Astrocyte (in vitro differentiated cells and primary cell): ENCODE measurements at regions not wholly inside any gene's neighbourhood (a gene's known extent, or its start where the extent isn't known, plus 50 kb on each side); places are given as distances from the start of the nearest gene placed in this dataset.

ENCODE experiments used
- DNase-seq: peaks from one replicate; pipeline ENCODE4 v3.0.0-alpha.2; 2010; ENCODE audit warnings: low read depth
- FAIRE-seq: peaks from 2 replicates; lab custom pipeline; 2011; peaks lifted over from hg19 to GRCh38; lab: Jason Lieb, UNC
- H2AFZ ChIP-seq: 2 replicates; pipeline ENCODE4 v1.6.0; 2012; ENCODE audit warnings: low read depth, low read length, inconsistent platforms
- H3K27ac ChIP-seq: 2 replicates; pipeline ENCODE4 v1.5.1; 2011; ENCODE audit warnings: low read depth, low read length, inconsistent platforms
- H3K27me3 ChIP-seq: 2 replicates; pipeline ENCODE4 v1.6.0; 2011; ENCODE audit warnings: low read length, inconsistent platforms; ENCODE audit not compliant: insufficient read depth
- H3K36me3 ChIP-seq: 2 replicates; pipeline ENCODE4 v1.5.1; 2011; ENCODE audit warnings: low read length, inconsistent platforms; ENCODE audit not compliant: insufficient read depth
- H3K4me1 ChIP-seq: 2 replicates; pipeline ENCODE4 v1.5.1; 2011; ENCODE audit warnings: low read length, inconsistent platforms; ENCODE audit not compliant: insufficient read depth
- H3K4me2 ChIP-seq: 2 replicates; pipeline ENCODE4 v1.6.0; 2012; ENCODE audit warnings: low read length, inconsistent platforms
- H3K4me3 ChIP-seq: 2 replicates; pipeline ENCODE4 v1.5.1; 2011; ENCODE audit warnings: low read depth, mild to moderate bottlenecking, low read length, inconsistent platforms; ENCODE audit not compliant: insufficient read depth
- H3K79me2 ChIP-seq: 2 replicates; pipeline ENCODE4 v1.6.0; 2012; ENCODE audit warnings: mild to moderate bottlenecking, low read length, inconsistent platforms; ENCODE audit not compliant: insufficient read depth
- H3K9ac ChIP-seq: 2 replicates; pipeline ENCODE4 v1.6.0; 2012; ENCODE audit warnings: mild to moderate bottlenecking, low read length, inconsistent platforms
- H3K9me3 ChIP-seq: 2 replicates; pipeline ENCODE4 v1.5.1; 2012; ENCODE audit warnings: low read depth, mild to moderate bottlenecking, low read length, inconsistent platforms; ENCODE audit not compliant: insufficient read depth
- H4K20me1 ChIP-seq: 2 replicates; pipeline ENCODE4 v1.6.0; 2012; ENCODE audit warnings: low read length, inconsistent platforms; ENCODE audit not compliant: insufficient read depth
- H3K27ac Mint-ChIP-seq: one replicate; pipeline ENCODE4 v1.8.0; 2021; ENCODE audit warnings: mild to moderate bottlenecking, mixed read lengths; ENCODE audit not compliant: unreplicated experiment
- H3K27me3 Mint-ChIP-seq: one replicate; pipeline ENCODE4 v1.8.0; 2021; ENCODE audit warnings: low read depth, mixed read lengths; ENCODE audit not compliant: unreplicated experiment
- H3K36me3 Mint-ChIP-seq: one replicate; pipeline ENCODE4 v1.8.0; 2021; ENCODE audit warnings: low read depth, mixed read lengths; ENCODE audit not compliant: unreplicated experiment
- H3K4me1 Mint-ChIP-seq: one replicate; pipeline ENCODE4 v1.8.0; 2021; ENCODE audit warnings: low read depth, mixed read lengths; ENCODE audit not compliant: unreplicated experiment
- H3K4me3 Mint-ChIP-seq: one replicate; pipeline ENCODE4 v1.8.0; 2021; ENCODE audit warnings: mild to moderate bottlenecking, moderate library complexity, mixed read lengths; ENCODE audit not compliant: unreplicated experiment
- H3K9me3 Mint-ChIP-seq: one replicate; pipeline ENCODE4 v1.8.0; 2021; ENCODE audit warnings: mild to moderate bottlenecking, mixed read lengths; ENCODE audit not compliant: unreplicated experiment
- EZH2 ChIP-seq: IDR thresholded peaks from 2 replicates; pipeline ENCODE4 v1.6.1; 2012; ENCODE audit warnings: mild to moderate bottlenecking, low read length, inconsistent platforms; ENCODE audit not compliant: insufficient read depth
- TF ChIP-seq, protein P1 (sequence below): IDR thresholded peaks from 2 replicates; pipeline ENCODE4 v1.5.1; 2011; ENCODE audit warnings: low read depth, mild to moderate bottlenecking, inconsistent platforms, low read length, moderate library complexity; ENCODE audit not compliant: insufficient read depth

DNA sequence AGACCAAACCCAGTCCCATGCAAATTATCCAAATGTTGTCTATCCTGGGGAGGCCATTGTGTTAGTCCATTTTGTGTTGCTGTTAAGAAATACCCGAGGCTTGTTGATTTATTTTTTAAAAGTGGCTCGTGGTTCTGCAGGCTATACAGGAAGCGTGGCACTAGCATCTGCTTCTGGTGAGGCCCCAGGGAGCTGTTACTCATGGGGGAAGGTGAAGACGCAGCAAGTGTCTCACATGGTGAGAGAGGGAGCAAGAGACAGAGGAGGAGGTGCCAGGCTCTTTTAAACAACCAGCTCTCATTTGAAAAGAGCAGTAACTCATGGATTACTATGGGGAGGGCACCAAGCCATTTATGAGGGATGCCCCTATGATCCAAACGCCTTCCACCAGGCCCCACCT is 80.3 kb upstream of the ARL4C start:
- Histone ChIP-seq H3K4me2 (no peak overlapping the region), H3K4me3 (no peak overlapping the region), H3K27me3 (no peaks in the 10 kb centered on the region), H3K36me3 (no peaks in the 10 kb centered on the region), H4K20me1 (no peaks in the 10 kb centered on the region), H3K79me2 (no peaks in the 10 kb centered on the region), H3K9me3 (no peaks in the 10 kb centered on the region), H3K9ac (no peak overlapping the region), H2AFZ (no peak overlapping the region), H3K27ac (no peak overlapping the region), H3K4me1 (peaks cover 8% of the 10 kb centered on the region)
- DNase-seq (no peak), FAIRE-seq (no peak)
- H3K27me3 Mint-ChIP-seq: peaks cover 5% of the 10 kb centered on the region
- no peak overlapping the region for H3K27ac Mint-ChIP-seq
- H3K36me3 Mint-ChIP-seq: peaks cover 2% of the 10 kb centered on the region
- peaks cover 9% of the 10 kb centered on the region for H3K4me1 Mint-ChIP-seq
- TF ChIP-seq, protein P1, sequence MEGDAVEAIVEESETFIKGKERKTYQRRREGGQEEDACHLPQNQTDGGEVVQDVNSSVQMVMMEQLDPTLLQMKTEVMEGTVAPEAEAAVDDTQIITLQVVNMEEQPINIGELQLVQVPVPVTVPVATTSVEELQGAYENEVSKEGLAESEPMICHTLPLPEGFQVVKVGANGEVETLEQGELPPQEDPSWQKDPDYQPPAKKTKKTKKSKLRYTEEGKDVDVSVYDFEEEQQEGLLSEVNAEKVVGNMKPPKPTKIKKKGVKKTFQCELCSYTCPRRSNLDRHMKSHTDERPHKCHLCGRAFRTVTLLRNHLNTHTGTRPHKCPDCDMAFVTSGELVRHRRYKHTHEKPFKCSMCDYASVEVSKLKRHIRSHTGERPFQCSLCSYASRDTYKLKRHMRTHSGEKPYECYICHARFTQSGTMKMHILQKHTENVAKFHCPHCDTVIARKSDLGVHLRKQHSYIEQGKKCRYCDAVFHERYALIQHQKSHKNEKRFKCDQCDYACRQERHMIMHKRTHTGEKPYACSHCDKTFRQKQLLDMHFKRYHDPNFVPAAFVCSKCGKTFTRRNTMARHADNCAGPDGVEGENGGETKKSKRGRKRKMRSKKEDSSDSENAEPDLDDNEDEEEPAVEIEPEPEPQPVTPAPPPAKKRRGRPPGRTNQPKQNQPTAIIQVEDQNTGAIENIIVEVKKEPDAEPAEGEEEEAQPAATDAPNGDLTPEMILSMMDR: no peak
- TF ChIP-seq EZH2: no peak
- H3K9me3 Mint-ChIP-seq: peaks cover 4% of the 10 kb centered on the region
- no peak overlapping the region for H3K4me3 Mint-ChIP-seq

DNA sequence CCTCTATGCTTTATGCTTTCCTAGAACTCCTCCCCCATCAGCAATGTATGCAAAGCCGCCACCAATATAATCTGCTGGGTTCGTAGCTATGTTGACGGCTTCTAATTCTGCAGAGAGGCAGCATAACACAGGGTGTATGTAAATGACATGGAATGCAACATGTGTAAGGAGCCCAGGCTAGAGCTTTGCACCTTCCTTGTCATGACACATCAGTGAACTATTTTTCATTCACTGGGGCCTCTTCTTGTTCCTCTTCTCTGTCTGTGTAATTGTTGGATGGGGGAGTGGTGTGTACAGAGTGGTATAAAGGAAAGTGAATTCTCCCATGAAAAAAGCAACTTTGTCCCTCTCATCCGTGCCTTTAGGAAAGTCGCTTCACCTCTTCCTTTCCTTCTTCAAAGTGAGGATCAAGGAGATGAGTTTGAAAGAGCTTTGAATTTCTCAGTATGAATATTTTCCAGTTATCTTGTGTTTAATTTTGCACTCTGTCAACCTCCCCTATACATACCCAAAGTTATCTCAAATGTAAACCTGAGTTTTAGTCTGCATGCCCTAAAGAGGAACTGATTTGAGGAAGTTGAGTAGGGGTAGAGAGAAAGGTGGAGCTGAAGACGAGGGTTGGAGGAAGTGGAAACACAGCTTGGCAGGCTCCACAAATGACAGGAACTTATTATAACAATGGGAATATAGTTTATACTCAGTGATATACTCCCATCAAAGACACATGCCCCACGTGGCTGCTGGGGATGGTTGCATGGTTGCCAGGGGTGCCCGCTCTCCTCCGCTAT is 74.9 kb upstream of the ARL4C start:
- no peaks in the 10 kb centered on the region for H3K27me3 ChIP-seq
- no peaks in the 10 kb centered on the region for H3K27me3 Mint-ChIP-seq
- no peak overlapping the region for H3K27ac Mint-ChIP-seq
- H3K4me1 ChIP-seq: no peaks in the 10 kb centered on the region
- H2AFZ ChIP-seq: no peak overlapping the region
- no peaks in the 10 kb centered on the region for H3K36me3 Mint-ChIP-seq
- H3K79me2 ChIP-seq: no peaks in the 10 kb centered on the region
- FAIRE-seq (no peak), DNase-seq (no peak)
- H3K4me3 ChIP-seq: no peak overlapping the region
- no peak overlapping the region for H3K9ac ChIP-seq
- H3K9me3 ChIP-seq: no peaks in the 10 kb centered on the region
- peaks cover 33% of the 10 kb centered on the region for H3K4me1 Mint-ChIP-seq
- no peak overlapping the region for H3K4me2 ChIP-seq
- H3K36me3 ChIP-seq: no peaks in the 10 kb centered on the region
- no peak overlapping the region for H3K27ac ChIP-seq
- no peak overlapping the region for H3K4me3 Mint-ChIP-seq
- no peaks in the 10 kb centered on the region for H4K20me1 ChIP-seq
- H3K9me3 Mint-ChIP-seq: peaks cover 2% of the 10 kb centered on the region
- TF ChIP-seq, protein P1: no peak
- TF ChIP-seq EZH2: no peak

DNA sequence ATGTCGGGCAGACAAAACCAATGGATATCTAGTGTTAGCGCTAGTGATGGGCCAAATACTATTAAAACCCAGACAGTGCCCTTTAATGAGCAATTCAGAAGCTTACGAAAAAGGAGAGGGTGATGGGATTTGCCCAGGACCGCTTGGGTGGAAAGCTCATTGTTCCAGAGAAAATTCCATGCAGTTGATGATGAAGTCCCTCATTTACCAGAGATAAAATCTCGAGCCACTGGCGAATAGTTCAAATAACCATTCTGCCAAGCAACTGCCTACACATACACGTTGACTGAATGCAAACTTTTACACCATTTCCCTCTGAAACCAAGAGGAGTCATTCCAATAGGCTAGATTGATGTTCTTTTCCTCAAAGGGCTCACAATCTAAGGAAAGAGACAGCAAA is 73.6 kb upstream of the ARL4C start:
- Histone ChIP-seq H3K4me1 (peaks cover under 1% of the 10 kb centered on the region), H3K4me3 (no peak overlapping the region), H3K27ac (no peak overlapping the region), H3K79me2 (no peaks in the 10 kb centered on the region), H3K9ac (no peak overlapping the region), H3K27me3 (no peaks in the 10 kb centered on the region), H2AFZ (no peak overlapping the region), H3K9me3 (no peaks in the 10 kb centered on the region), H4K20me1 (no peaks in the 10 kb centered on the region), H3K4me2 (no peak overlapping the region), H3K36me3 (no peaks in the 10 kb centered on the region)
- TF ChIP-seq, protein P1: no peak
- TF ChIP-seq EZH2: no peak
- H3K4me3 Mint-ChIP-seq: no peak overlapping the region
- DNase-seq (peak; percentile 45), FAIRE-seq (no peak)
- no peaks in the 10 kb centered on the region for H3K36me3 Mint-ChIP-seq
- peaks cover 41% of the 10 kb centered on the region for H3K4me1 Mint-ChIP-seq
- H3K27me3 Mint-ChIP-seq: no peaks in the 10 kb centered on the region
- no peak overlapping the region for H3K27ac Mint-ChIP-seq
- H3K9me3 Mint-ChIP-seq: peaks cover 2% of the 10 kb centered on the region
